Stimulated activated CD4-positive, alpha-beta T cell treated with anti-CD3 and anti-CD28 coated beads, Interleukin-4, amount 100 ng/mL, for 1 hour (primary cell): ENCODE measurements at regions not wholly inside any gene's neighbourhood (a gene's known extent, or its start where the extent isn't known, plus 50 kb on each side); places are given as distances from the start of the nearest gene placed in this dataset.
"Not testable (repeated sequence)": the region's sequence is repeated elsewhere in the genome, so short reads cannot be mapped to it uniquely, and the experiment has no call there.

Experiments used
- DNase-seq: peaks from one replicate; pipeline ENCODE4 v3.0.0-alpha.2; 2020

- DNase-seq, result no peak
These were observed 53.8 kb upstream of the ADAMTS18 start for GRCh38 chr16:77488652-77489051.

- DNase-seq, result no peak
These were observed 56.3 kb upstream of the ADAMTS18 start for GRCh38 chr16:77491091-77491490.

GRCh38 chr16:77496934-77497333 is 62.1 kb upstream of the ADAMTS18 start:
- DNase-seq, result no peak

- no peak for DNase-seq
These were observed 64.8 kb upstream of the ADAMTS18 start for GRCh38 chr16:77499373-77500285.

GRCh38 chr16:77500286-77500598 is 65.4 kb upstream of the ADAMTS18 start:
- no peak for DNase-seq

- DNase-seq, result no peak
These were observed 66.3 kb upstream of the ADAMTS18 start for GRCh38 chr16:77500934-77501664.

GRCh38 chr16:77502448-77502847 is 67.6 kb upstream of the ADAMTS18 start:
- no peak for DNase-seq

GRCh38 chr16:77506492-77506891 is 71.7 kb upstream of the ADAMTS18 start:
- not testable (repeated sequence) for DNase-seq

GRCh38 chr16:77509051-77509450 is 74.2 kb upstream of the ADAMTS18 start:
- no peak for DNase-seq

- no peak for DNase-seq
These were observed 75.0 kb upstream of the ADAMTS18 start for GRCh38 chr16:77509796-77510195.

- DNase-seq, result no peak
These were observed 76.2 kb upstream of the ADAMTS18 start for GRCh38 chr16:77511053-77511452.

GRCh38 chr16:77514500-77515220 is 79.8 kb upstream of the ADAMTS18 start:
- DNase-seq, result no peak

- not testable (repeated sequence) for DNase-seq
These were observed 90.4 kb upstream of the ADAMTS18 start for GRCh38 chr16:77525226-77525625.

GRCh38 chr16:77531752-77532151 is 96.9 kb upstream of the ADAMTS18 start:
- no peak for DNase-seq

GRCh38 chr16:77536809-77537208 is 102.0 kb upstream of the ADAMTS18 start:
- no peak for DNase-seq

GRCh38 chr16:77539421-77540034 is 104.7 kb upstream of the ADAMTS18 start:
- no peak for DNase-seq

GRCh38 chr16:77540646-77541045 is 105.8 kb upstream of the ADAMTS18 start:
- DNase-seq, result no peak

- DNase-seq, result no peak
These were observed 106.3 kb upstream of the ADAMTS18 start for GRCh38 chr16:77541165-77541564.

GRCh38 chr16:77548151-77548550 is 113.3 kb upstream of the ADAMTS18 start:
- DNase-seq, result no peak

GRCh38 chr16:77548766-77549165 is 113.9 kb upstream of the ADAMTS18 start:
- no peak for DNase-seq

- no peak for DNase-seq
These were observed 115.0 kb upstream of the ADAMTS18 start for GRCh38 chr16:77549876-77550275.

GRCh38 chr16:77551357-77551756 is 116.5 kb upstream of the ADAMTS18 start:
- DNase-seq, result no peak

GRCh38 chr16:77553130-77553529 is 118.3 kb upstream of the ADAMTS18 start:
- DNase-seq, result no peak
